ENCODE measurements at regions not wholly inside any gene's neighbourhood (a gene's known extent, or its start where the extent isn't known, plus 50 kb on each side); places are given as distances from the start of the nearest gene placed in this dataset.

DNA sequence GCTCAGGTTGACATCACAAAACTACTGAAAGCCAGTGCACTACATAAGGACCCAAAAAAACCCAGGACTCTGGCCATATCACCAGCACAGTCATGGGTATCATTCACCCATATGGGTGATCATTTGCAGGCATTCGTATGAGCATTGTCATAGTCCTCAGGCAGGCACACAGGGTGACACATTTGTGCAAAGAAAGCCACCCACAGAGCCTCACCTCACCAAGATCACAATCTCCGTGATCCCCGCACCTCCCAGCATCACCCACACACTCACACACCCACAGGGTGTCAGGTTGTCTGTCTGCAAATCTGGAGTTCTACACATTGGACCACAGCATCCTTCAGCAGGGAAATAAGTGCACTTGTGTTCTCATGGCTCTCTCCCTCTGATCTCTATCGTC is 166.0 kb upstream of the LPP start:
- ChIA-PET CTCF (no interaction called here), POLR2A (no interaction called here)
- no peak for TF ChIP-seq SP1 (IDR thresholded peaks at IDR 0.05)
- no peak for TF ChIP-seq BHLHE40 (IDR thresholded peaks at IDR 0.05; ENCODE audit: borderline replicate concordance)
- TF ChIP-seq NFRKB (IDR thresholded peaks at IDR 0.05) = no peak
- TF ChIP-seq, protein P1, sequence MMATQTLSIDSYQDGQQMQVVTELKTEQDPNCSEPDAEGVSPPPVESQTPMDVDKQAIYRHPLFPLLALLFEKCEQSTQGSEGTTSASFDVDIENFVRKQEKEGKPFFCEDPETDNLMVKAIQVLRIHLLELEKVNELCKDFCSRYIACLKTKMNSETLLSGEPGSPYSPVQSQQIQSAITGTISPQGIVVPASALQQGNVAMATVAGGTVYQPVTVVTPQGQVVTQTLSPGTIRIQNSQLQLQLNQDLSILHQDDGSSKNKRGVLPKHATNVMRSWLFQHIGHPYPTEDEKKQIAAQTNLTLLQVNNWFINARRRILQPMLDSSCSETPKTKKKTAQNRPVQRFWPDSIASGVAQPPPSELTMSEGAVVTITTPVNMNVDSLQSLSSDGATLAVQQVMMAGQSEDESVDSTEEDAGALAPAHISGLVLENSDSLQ (IDR thresholded peaks at IDR 0.05) = no peak
- no peak for TF ChIP-seq FOXK2 (IDR thresholded peaks at IDR 0.05)
- no peak for TF ChIP-seq LEF1 (IDR thresholded peaks at IDR 0.05; ENCODE audit: borderline replicate concordance)
- no peak for TF ChIP-seq FOXM1 (IDR thresholded peaks at IDR 0.05; ENCODE audit: borderline replicate concordance)
- TF ChIP-seq HDGF (IDR thresholded peaks at IDR 0.05; ENCODE audit: borderline replicate concordance) = no peak
- TF ChIP-seq ZNF384 (IDR thresholded peaks at IDR 0.05) = no peak
- TF ChIP-seq ELF4 (IDR thresholded peaks at IDR 0.05) = no peak
- no peak for TF ChIP-seq SUZ12 (IDR thresholded peaks at IDR 0.05)
- TF ChIP-seq FOXA1 (IDR thresholded peaks at IDR 0.05) = no peak
- TF ChIP-seq TARDBP (IDR thresholded peaks at IDR 0.05) = no peak
- TF ChIP-seq ARNT (IDR thresholded peaks at IDR 0.05) = no peak
- no peak for TF ChIP-seq CTBP1 (IDR thresholded peaks at IDR 0.05; ENCODE audit: borderline replicate concordance)
- no peak for TF ChIP-seq L3MBTL2 (conservative IDR thresholded peaks at IDR 0.05)
- no peak for DNase-seq (ENCODE audit: extremely low spot score)

DNA sequence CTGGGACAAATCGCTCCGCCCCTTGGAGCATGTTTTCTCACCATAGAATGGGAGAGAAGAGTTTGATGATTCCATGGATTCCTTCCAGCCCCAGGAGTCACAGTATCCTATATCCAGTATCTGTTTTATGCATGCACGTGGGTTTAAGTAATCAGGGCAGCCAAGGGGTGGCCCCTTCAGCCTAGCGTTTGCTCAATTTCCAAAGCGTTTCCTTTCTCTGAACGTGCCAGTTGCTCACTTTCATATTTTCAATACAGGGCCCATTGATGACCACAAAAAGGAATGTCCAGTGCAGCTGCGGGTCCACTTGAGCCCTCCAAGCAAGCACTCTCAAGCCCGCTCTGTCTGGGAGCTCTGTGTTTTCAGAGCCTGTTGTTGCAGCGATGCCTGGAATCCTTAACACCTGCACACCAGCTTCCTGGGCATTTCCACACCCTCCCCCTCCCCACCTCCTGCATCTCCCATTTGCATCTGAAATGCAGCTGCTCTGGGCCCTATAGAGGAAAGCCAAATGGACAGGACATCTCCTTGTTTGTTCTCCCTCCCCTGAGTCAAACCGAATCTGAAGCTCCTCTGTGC is 164.3 kb upstream of the LPP start:
- no peak for TF ChIP-seq ZNF384 (IDR thresholded peaks at IDR 0.05)
- TF ChIP-seq ARNT (IDR thresholded peaks at IDR 0.05) = no peak
- TF ChIP-seq, protein P1 (IDR thresholded peaks at IDR 0.05) = no peak
- TF ChIP-seq SUZ12 (IDR thresholded peaks at IDR 0.05) = no peak
- TF ChIP-seq TARDBP (IDR thresholded peaks at IDR 0.05) = no peak
- TF ChIP-seq L3MBTL2 (conservative IDR thresholded peaks at IDR 0.05) = no peak
- TF ChIP-seq BHLHE40 (IDR thresholded peaks at IDR 0.05; ENCODE audit: borderline replicate concordance) = no peak
- TF ChIP-seq NFRKB (IDR thresholded peaks at IDR 0.05) = no peak
- no peak for TF ChIP-seq SP1 (IDR thresholded peaks at IDR 0.05)
- TF ChIP-seq HDGF (IDR thresholded peaks at IDR 0.05; ENCODE audit: borderline replicate concordance) = no peak
- no peak for TF ChIP-seq ELF4 (IDR thresholded peaks at IDR 0.05)
- no peak for TF ChIP-seq LEF1 (IDR thresholded peaks at IDR 0.05; ENCODE audit: borderline replicate concordance)
- no peak for TF ChIP-seq FOXA1 (IDR thresholded peaks at IDR 0.05)
- TF ChIP-seq FOXM1 (IDR thresholded peaks at IDR 0.05; ENCODE audit: borderline replicate concordance) = no peak
- no peak for TF ChIP-seq CTBP1 (IDR thresholded peaks at IDR 0.05; ENCODE audit: borderline replicate concordance)
- no peak for TF ChIP-seq FOXK2 (IDR thresholded peaks at IDR 0.05)
- DNase-seq (ENCODE audit: extremely low spot score) = no peak
- CTCF ChIA-PET = no interaction called here
- POLR2A ChIA-PET = no interaction called here

DNA sequence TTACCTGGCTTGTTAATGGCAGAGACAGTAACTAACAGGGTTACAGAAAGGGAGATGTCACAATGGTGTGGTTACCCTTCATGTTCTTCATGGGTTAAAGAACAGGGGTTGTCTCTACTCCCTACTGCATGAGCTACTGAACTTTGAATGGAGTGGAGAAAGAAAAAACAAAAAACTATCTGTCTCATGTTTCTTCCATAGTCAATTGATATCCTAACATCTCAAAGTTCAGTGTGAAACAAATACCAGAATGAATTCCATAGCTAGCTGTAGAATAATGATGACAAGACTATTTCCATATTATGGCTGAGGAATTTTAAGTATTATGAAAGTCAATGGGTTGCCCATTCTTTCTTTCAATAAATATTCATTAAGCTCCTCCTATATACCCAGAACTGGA is 161.3 kb upstream of the LPP start:
- CTCF ChIA-PET = no interaction called here
- POLR2A ChIA-PET = no interaction called here
- DNase-seq (ENCODE audit: extremely low spot score) = no peak
- TF ChIP-seq L3MBTL2 (conservative IDR thresholded peaks at IDR 0.05) (no peak), FOXA1 (IDR thresholded peaks at IDR 0.05) (no peak), HDGF (IDR thresholded peaks at IDR 0.05; ENCODE audit: borderline replicate concordance) (no peak), BHLHE40 (IDR thresholded peaks at IDR 0.05; ENCODE audit: borderline replicate concordance) (no peak), SP1 (IDR thresholded peaks at IDR 0.05) (no peak), ARNT (IDR thresholded peaks at IDR 0.05) (no peak), ELF4 (IDR thresholded peaks at IDR 0.05) (no peak), TARDBP (IDR thresholded peaks at IDR 0.05) (no peak), LEF1 (IDR thresholded peaks at IDR 0.05; ENCODE audit: borderline replicate concordance) (no peak), ZNF384 (IDR thresholded peaks at IDR 0.05) (no peak), SUZ12 (IDR thresholded peaks at IDR 0.05) (no peak), NFRKB (IDR thresholded peaks at IDR 0.05) (no peak)

DNA sequence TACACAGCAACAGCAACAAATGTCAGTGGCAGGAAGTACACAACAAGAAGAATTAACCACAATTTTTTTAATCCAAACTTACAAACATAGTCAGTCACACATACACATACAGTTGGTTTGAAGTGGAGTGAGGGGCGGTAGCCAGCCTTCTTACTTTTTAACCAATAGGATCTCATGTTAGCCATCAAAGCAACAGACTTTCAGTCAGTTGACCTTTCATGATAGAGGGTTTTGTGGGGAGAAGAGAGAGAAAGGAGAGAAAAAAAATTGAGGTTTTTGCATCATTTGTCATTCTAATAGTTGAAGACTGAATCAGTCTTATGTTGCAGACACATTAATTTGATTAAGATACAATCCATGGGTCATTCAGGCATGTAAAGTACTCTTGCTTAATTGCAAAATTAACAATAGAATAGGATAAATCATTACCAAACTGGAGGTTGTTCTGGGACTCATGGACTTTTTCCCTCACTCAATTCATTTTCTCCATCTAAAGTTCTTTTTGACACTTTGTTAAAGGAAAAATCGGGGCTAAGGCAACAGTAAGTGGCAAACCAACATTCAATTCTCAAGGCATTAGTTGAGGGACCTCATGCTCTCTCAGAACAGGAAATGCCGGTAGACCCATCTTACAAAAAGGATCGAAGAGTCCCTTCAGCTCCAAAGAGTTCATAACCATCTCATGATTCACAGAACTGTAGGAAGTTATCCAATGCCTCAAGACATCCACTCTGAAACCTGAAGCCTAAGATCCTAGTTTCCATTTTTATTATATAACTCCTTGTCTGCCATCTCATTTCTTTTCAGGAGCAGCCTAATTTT is 159.5 kb upstream of the LPP start:
- TF ChIP-seq CTBP1 (IDR thresholded peaks at IDR 0.05; ENCODE audit: borderline replicate concordance) (no peak), SUZ12 (IDR thresholded peaks at IDR 0.05) (no peak), FOXK2 (IDR thresholded peaks at IDR 0.05) (no peak), L3MBTL2 (conservative IDR thresholded peaks at IDR 0.05) (no peak), NFRKB (IDR thresholded peaks at IDR 0.05) (no peak), FOXA1 (IDR thresholded peaks at IDR 0.05) (no peak), HDGF (IDR thresholded peaks at IDR 0.05; ENCODE audit: borderline replicate concordance) (no peak), ARNT (IDR thresholded peaks at IDR 0.05) (no peak), ELF4 (IDR thresholded peaks at IDR 0.05) (no peak), FOXM1 (IDR thresholded peaks at IDR 0.05; ENCODE audit: borderline replicate concordance) (no peak)
- TF ChIP-seq, protein P1 (IDR thresholded peaks at IDR 0.05) = no peak
- DNase-seq (ENCODE audit: extremely low spot score) = no peak
- ChIA-PET CTCF (no interaction called here), POLR2A (no interaction called here)

DNA sequence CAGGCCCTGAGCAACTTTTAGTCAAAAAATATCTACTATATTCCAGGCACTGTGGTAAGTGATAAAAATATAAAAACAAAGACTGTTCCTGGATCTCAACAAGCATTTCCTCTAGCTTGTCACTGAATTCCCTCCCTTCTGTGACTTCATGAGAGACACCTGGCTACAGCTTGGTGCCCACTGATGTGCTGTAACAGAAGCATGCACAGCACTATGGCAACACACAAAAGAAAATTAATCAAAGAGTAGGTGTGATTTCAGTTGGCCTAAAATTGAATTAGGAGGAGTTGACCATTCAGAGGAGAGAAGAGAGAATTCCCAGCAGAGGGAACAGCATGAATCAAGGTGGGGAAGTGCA is 158.9 kb upstream of the LPP start:
- ChIA-PET POLR2A (no interaction called here), CTCF (no interaction called here)
- TF ChIP-seq TARDBP (IDR thresholded peaks at IDR 0.05) (no peak), HDGF (IDR thresholded peaks at IDR 0.05; ENCODE audit: borderline replicate concordance) (no peak), SP1 (IDR thresholded peaks at IDR 0.05) (no peak), L3MBTL2 (conservative IDR thresholded peaks at IDR 0.05) (no peak), FOXA1 (IDR thresholded peaks at IDR 0.05) (no peak), FOXM1 (IDR thresholded peaks at IDR 0.05; ENCODE audit: borderline replicate concordance) (no peak), CTBP1 (IDR thresholded peaks at IDR 0.05; ENCODE audit: borderline replicate concordance) (no peak), ZNF384 (IDR thresholded peaks at IDR 0.05) (no peak), NFRKB (IDR thresholded peaks at IDR 0.05) (no peak), ELF4 (IDR thresholded peaks at IDR 0.05) (no peak), BHLHE40 (IDR thresholded peaks at IDR 0.05; ENCODE audit: borderline replicate concordance) (no peak), SUZ12 (IDR thresholded peaks at IDR 0.05) (no peak), LEF1 (IDR thresholded peaks at IDR 0.05; ENCODE audit: borderline replicate concordance) (no peak), FOXK2 (IDR thresholded peaks at IDR 0.05) (no peak), ARNT (IDR thresholded peaks at IDR 0.05) (no peak)
- TF ChIP-seq, protein P1 (IDR thresholded peaks at IDR 0.05) = no peak
- no peak for DNase-seq (ENCODE audit: extremely low spot score)

Measured in HEK293T (cell line).